ENCODE measurements at regions not wholly inside any gene's neighbourhood (a gene's known extent, or its start where the extent isn't known, plus 50 kb on each side); places are given as distances from the start of the nearest gene placed in this dataset.
"Not testable (repeated sequence)": the region's sequence is repeated elsewhere in the genome, so short reads cannot be mapped to it uniquely, and the experiment has no call there.

- DNase-seq (ENCODE audit: low spot score), result no peak
Observed at GRCh38 chr14:49367696-49368095, 218.5 kb downstream of the RPS29 start.

- DNase-seq (ENCODE audit: low spot score), result no peak
Observed at GRCh38 chr14:49366416-49366815, 219.8 kb downstream of the RPS29 start.

- no peak for DNase-seq (ENCODE audit: low spot score)
Observed at GRCh38 chr14:49364752-49365117, 221.4 kb downstream of the RPS29 start.

- DNase-seq (ENCODE audit: low spot score), result no peak
Observed at GRCh38 chr14:49363821-49364751, 222.1 kb downstream of the RPS29 start.

- DNase-seq (ENCODE audit: low spot score), result no peak
Observed at GRCh38 chr14:49362916-49363315, 223.3 kb downstream of the RPS29 start.

- no peak for DNase-seq (ENCODE audit: low spot score)
Observed at GRCh38 chr14:49339130-49339529, 247.1 kb downstream of the RPS29 start.

GRCh38 chr14:49319810-49320209, 266.4 kb downstream of the RPS29 start:
- DNase-seq (ENCODE audit: low spot score), result no peak

GRCh38 chr14:49315570-49315969, 270.6 kb downstream of the RPS29 start:
- DNase-seq (ENCODE audit: low spot score), result no peak

GRCh38 chr14:49314737-49315136, 271.4 kb downstream of the RPS29 start:
- no peak for DNase-seq (ENCODE audit: low spot score)

- DNase-seq (ENCODE audit: low spot score), result no peak
Observed at GRCh38 chr14:49313108-49313507, 273.1 kb downstream of the RPS29 start.

- no peak for DNase-seq (ENCODE audit: low spot score)
Observed at GRCh38 chr14:49310298-49310697, 275.9 kb downstream of the RPS29 start.

- peak; percentile 5 for DNase-seq (ENCODE audit: low spot score)
Observed at GRCh38 chr14:49306152-49306751, 279.9 kb downstream of the RPS29 start.

GRCh38 chr14:49303946-49304516, 282.1 kb downstream of the RPS29 start:
- peak; percentile 41 for DNase-seq (ENCODE audit: low spot score)

- no peak for DNase-seq (ENCODE audit: low spot score)
Observed at GRCh38 chr14:49297102-49297501, 289.1 kb downstream of the RPS29 start.

- no peak for DNase-seq (ENCODE audit: low spot score)
Observed at GRCh38 chr14:49294621-49295148, 291.5 kb downstream of the RPS29 start.

- DNase-seq (ENCODE audit: low spot score), result no peak
Observed at GRCh38 chr14:49287004-49287403, 299.2 kb downstream of the RPS29 start.

- DNase-seq (ENCODE audit: low spot score), result no peak
Observed at GRCh38 chr14:49286257-49286983, 299.8 kb downstream of the RPS29 start.

GRCh38 chr14:49280566-49280965, 305.6 kb downstream of the RPS29 start:
- DNase-seq (ENCODE audit: low spot score), result no peak

GRCh38 chr14:49250517-49250916, 335.7 kb downstream of the RPS29 start:
- DNase-seq (ENCODE audit: low spot score), result no peak

- no peak for DNase-seq (ENCODE audit: low spot score)
Observed at GRCh38 chr14:49250109-49250508, 336.1 kb downstream of the RPS29 start.

- DNase-seq (ENCODE audit: low spot score), result no peak
Observed at GRCh38 chr14:49249022-49249421, 337.2 kb downstream of the RPS29 start.

GRCh38 chr14:49243777-49244176, 342.4 kb downstream of the RPS29 start:
- DNase-seq (ENCODE audit: low spot score), result not testable (repeated sequence)
